ENCODE measurements at regions not wholly inside any gene's neighbourhood (a gene's known extent, or its start where the extent isn't known, plus 50 kb on each side); places are given as distances from the start of the nearest gene placed in this dataset.

- TF ChIP-seq EP300 (IDR thresholded peaks at IDR 0.05; ENCODE audit: borderline replicate concordance in 1 of 2, low read depth in 2 of 2, low read length in 2 of 2) (no peak), POLR2A (IDR thresholded peaks at IDR 0.05; ENCODE audit: control extremely low read depth in 1 of 2, low read depth in 2 of 2, low read length in 2 of 2) (no peak), FOSL1 (IDR thresholded peaks at IDR 0.05; ENCODE audit: insufficient read depth, low read depth, low read length) (no peak), CTCF (IDR thresholded peaks at IDR 0.05; ENCODE audit: control extremely low read depth in 1 of 3, insufficient read depth in 1 of 3, low read depth in 1 of 3, low read length in 3 of 3) (no peak), EZH2 (IDR thresholded peaks at IDR 0.05; ENCODE audit: low read depth, low read length, severe bottlenecking) (no peak), TAF1 (IDR thresholded peaks at IDR 0.05; ENCODE audit: low read depth, low read length) (no peak)
Measured at GRCh38 chr19:30202060-30202600, 170.1 kb upstream of the ZNF536 start.

All from H1 (cell line).